Sigmoid colon (tissue), 6 donors: ENCODE measurements at regions not wholly inside any gene's neighbourhood (a gene's known extent, or its start where the extent isn't known, plus 50 kb on each side); places are given as distances from the start of the nearest gene placed in this dataset.

Experiments used
- DNase-seq: peaks from one replicate; pipeline ENCODE4 v3.0.0-alpha.2; 2019
- H3K27ac ChIP-seq, 4 donors: fragments of 200-600 bp; sonication (generic); one replicate each; pipeline ENCODE4 v1.5.1; 2016 to 2019; ENCODE audit warnings: mild to moderate bottlenecking in 1 of 4
- H3K27me3 ChIP-seq, 3 donors: fragments of 200-600 bp; sonication (generic); one replicate each; pipeline ENCODE4 v1.5.1; 2019; ENCODE audit warnings: mild to moderate bottlenecking in 1 of 3
- H3K36me3 ChIP-seq, 4 donors: fragments of 200-600 bp; sonication (generic); one replicate each; pipeline ENCODE4 v1.5.1; 2016 to 2019
- H3K4me1 ChIP-seq, 4 donors: fragments of 200-600 bp; sonication (generic); one replicate each; pipeline ENCODE4 v1.5.1; 2017 to 2019
- H3K4me3 ChIP-seq, 4 donors: fragments of 200-600 bp; sonication (generic); one replicate each; pipeline ENCODE4 v1.5.1; 2017 to 2019; ENCODE audit warnings: mild to moderate bottlenecking in 2 of 4, moderate library complexity in 1 of 4
- H3K9me3 ChIP-seq, 4 donors: fragments of 200-600 bp in 3 of 4; sonication (generic) in 3 of 4; one replicate each; pipeline versions ENCODE4 v1.5.1 to v1.6.1; 2013 to 2019
- CTCF ChIP-seq, 4 experiments: fragments of 450-650 bp in 3 of 4; fragments of 200-600 bp in 1 of 4; IDR thresholded peaks; one replicate each; pipeline ENCODE4 v1.5.1; 2016 to 2019; ENCODE audit warnings: antibody characterized with exemption in 4 of 4, mild to moderate bottlenecking in 3 of 4, moderate library complexity in 2 of 4
- EP300 ChIP-seq, 4 donors: sonication (generic); formaldehyde crosslinking; IDR thresholded peaks; one replicate each; pipeline ENCODE4 v1.6.1; 2017; ENCODE audit warnings: antibody characterized with exemption in 4 of 4
- POLR2A ChIP-seq, 2 donors: fragments of 450-650 bp; IDR thresholded peaks; one replicate each; pipeline ENCODE4 v1.6.1; 2016; ENCODE audit warnings: antibody characterized with exemption in 2 of 2, mild to moderate bottlenecking in 2 of 2, moderate library complexity in 2 of 2
- POLR2AphosphoS5 ChIP-seq, 4 donors: sonication (generic); formaldehyde crosslinking; IDR thresholded peaks; one replicate each; pipeline ENCODE4 v1.6.1; 2017; ENCODE audit warnings: antibody characterized with exemption in 4 of 4
- WGBS, 2 donors: extraction: QIAGEN DNeasy Blood & Tissue Kit; methylation state at CpG; one replicate each; pipeline ENCODE4 v1.1.7; 2013; 5-methylcytosine and 5-hydroxymethylcytosine counted together
- intact Hi-C: fragments of 100-400 bp; cut with DNase I; formaldehyde crosslinking; loops from one replicate; pipeline ENCODE4 v1.15.1; 2023
- donor health status: healthy with polysubstance abuse.
- donor health status: healthy.

- Histone ChIP-seq H3K9me3 (peaks cover 0 to 3% (median 0%) of the 10 kb centered on the region in 4 donors), H3K27ac (no peak overlapping the region), H3K4me3 (no peak overlapping the region), H3K27me3 (no peaks in the 10 kb centered on the region), H3K36me3 (no peaks in the 10 kb centered on the region), H3K4me1 (peaks cover 0 to 6% (median 3%) of the 10 kb centered on the region in 4 donors)
- WGBS, 2 donors: 87 to 91% methylated on average over 19 of the region's 19 CpGs
- DNase-seq: no peak
- intact Hi-C loops: no loop called here
- TF ChIP-seq POLR2AphosphoS5 (IDR thresholded peaks at IDR 0.05) (no peak), CTCF (IDR thresholded peaks at IDR 0.05) (no peak), POLR2A (IDR thresholded peaks at IDR 0.05) (no peak), EP300 (IDR thresholded peaks at IDR 0.05) (no peak)
These were observed 131.4 kb upstream of the HDAC4 start for GRCh38 chr2:239532250-239532649.

GRCh38 chr2:239531456-239532241, 130.8 kb upstream of the HDAC4 start:
- peaks cover 0 to 3% (median 0%) of the 10 kb centered on the region in 4 donors for H3K9me3 ChIP-seq
- no peak overlapping the region for H3K27ac ChIP-seq
- no peak overlapping the region for H3K4me3 ChIP-seq
- H3K4me1 ChIP-seq: peaks cover 0 to 6% (median 3%) of the 10 kb centered on the region in 4 donors
- WGBS, 2 donors: 40 to 67% methylated on average over 18 of the region's 18 CpGs
- H3K36me3 ChIP-seq: no peaks in the 10 kb centered on the region
- TF ChIP-seq POLR2AphosphoS5 (IDR thresholded peaks at IDR 0.05) (no peak), POLR2A (IDR thresholded peaks at IDR 0.05) (no peak), EP300 (IDR thresholded peaks at IDR 0.05) (no peak), CTCF (IDR thresholded peaks at IDR 0.05) (no peak)
- no peak for DNase-seq
- intact Hi-C loops: no loop called here
- H3K27me3 ChIP-seq: no peaks in the 10 kb centered on the region

GRCh38 chr2:239530749-239531316, 130.0 kb upstream of the HDAC4 start:
- H3K27me3 ChIP-seq: no peaks in the 10 kb centered on the region
- TF ChIP-seq POLR2AphosphoS5 (IDR thresholded peaks at IDR 0.05) (no peak), EP300 (IDR thresholded peaks at IDR 0.05) (no peak), CTCF (IDR thresholded peaks at IDR 0.05) (no peak), POLR2A (IDR thresholded peaks at IDR 0.05) (no peak)
- intact Hi-C loops: no loop called here
- H3K4me3 ChIP-seq: no peak overlapping the region
- peaks cover 0 to 6% (median 3%) of the 10 kb centered on the region in 4 donors for H3K4me1 ChIP-seq
- WGBS, 2 donors: 86 to 94% methylated on average over 5 of the region's 5 CpGs
- DNase-seq: no peak
- H3K36me3 ChIP-seq: no peaks in the 10 kb centered on the region
- H3K9me3 ChIP-seq: peaks cover 0 to 3% (median 0%) of the 10 kb centered on the region in 4 donors
- no peak overlapping the region for H3K27ac ChIP-seq

GRCh38 chr2:239529313-239530015, 128.6 kb upstream of the HDAC4 start:
- peaks cover 0 to 6% (median 3%) of the 10 kb centered on the region in 4 donors for H3K4me1 ChIP-seq
- no peak for DNase-seq
- intact Hi-C loops: no loop called here

More at GRCh38 chr2:239529313-239530015, 128.6 kb upstream of the HDAC4 start:
- Histone ChIP-seq H3K4me3 (no peak overlapping the region), H3K27ac (no peak overlapping the region), H3K36me3 (no peaks in the 10 kb centered on the region), H3K9me3 (no peaks in the 10 kb centered on the region), H3K27me3 (no peaks in the 10 kb centered on the region)
- 83 to 92% methylated on average over 13 of the region's 13 CpGs for WGBS, 2 donors
- TF ChIP-seq EP300 (IDR thresholded peaks at IDR 0.05): no peak
- TF ChIP-seq POLR2AphosphoS5 (IDR thresholded peaks at IDR 0.05): no peak
- TF ChIP-seq POLR2A (IDR thresholded peaks at IDR 0.05): no peak
- TF ChIP-seq CTCF (IDR thresholded peaks at IDR 0.05): no peak
